ENCODE measurements at regions not wholly inside any gene's neighbourhood (a gene's known extent, or its start where the extent isn't known, plus 50 kb on each side); places are given as distances from the start of the nearest gene placed in this dataset.

GRCh38 chr11:33557201-33557600 is 143.4 kb downstream of the C11orf91 start:
- DNase-seq (ENCODE audit: low read depth, low spot score), result no peak

- no peak for DNase-seq (ENCODE audit: low read depth, low spot score)
Observed at GRCh38 chr11:33554219-33554618, 146.4 kb downstream of the C11orf91 start.

DNA sequence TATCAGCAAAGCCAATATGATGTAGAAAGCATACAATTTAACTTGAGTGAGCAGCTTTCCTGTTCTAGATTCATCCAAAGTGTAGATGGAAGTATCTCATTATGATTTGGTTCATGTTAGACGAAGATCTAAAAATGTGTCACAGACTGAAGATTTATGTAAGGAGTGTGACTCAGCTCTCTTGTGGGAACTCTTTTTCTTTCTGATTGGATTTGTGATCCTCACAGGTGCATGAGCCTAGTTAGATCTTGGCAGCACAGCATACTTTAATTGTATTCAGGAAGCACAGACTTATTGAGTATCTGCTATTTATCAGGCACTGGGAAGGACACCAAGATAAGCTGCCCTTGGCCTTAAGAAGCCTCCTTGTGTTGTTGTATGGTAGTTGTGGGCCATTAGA is 147.1 kb downstream of the C11orf91 start:
- DNase-seq (ENCODE audit: low read depth, low spot score), result no peak

DNA sequence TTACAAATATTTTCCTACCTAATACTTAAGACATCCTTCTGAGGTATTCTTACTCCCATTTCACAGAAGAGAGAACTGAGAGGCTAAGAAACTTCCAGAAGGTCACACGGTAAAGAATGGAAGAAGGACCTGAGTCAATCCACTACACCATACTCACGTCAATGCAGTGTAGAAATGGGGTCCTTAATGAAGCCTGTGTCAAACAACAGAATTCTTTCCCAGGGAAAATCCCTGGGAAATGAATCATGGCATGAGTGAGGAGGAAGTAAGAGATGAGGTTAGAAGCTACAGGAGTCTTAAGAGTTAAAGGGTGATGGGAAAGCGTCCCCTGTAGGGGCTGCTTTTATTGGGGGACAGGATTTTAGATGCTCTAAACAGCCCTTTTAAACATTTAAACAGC is 147.9 kb downstream of the C11orf91 start:
- no peak for DNase-seq (ENCODE audit: low read depth, low spot score)

DNA sequence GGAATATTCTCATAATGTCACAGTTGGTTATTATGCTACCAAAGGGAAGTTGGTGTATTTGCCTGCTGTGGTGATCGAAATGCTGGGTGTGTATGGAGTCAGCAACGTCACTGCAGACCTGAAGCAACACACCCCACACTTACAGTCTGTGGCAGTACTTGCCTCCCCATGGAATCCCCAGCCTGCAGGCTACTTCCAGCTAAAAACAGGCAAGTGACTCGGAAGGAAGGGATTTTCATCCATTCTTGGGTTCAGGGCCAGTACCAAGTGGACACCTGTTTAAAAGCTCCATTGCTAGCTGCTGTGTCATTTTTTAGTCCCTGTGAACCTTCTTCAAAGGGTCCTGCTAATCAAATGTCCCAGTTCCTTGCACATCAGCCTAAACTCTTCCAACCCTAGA is 149.6 kb downstream of the C11orf91 start:
- no peak for DNase-seq (ENCODE audit: low read depth, low spot score)

- DNase-seq (ENCODE audit: low read depth, low spot score), result no peak
Observed at GRCh38 chr11:33549483-33549882, 151.1 kb downstream of the C11orf91 start.

- DNase-seq (ENCODE audit: low read depth, low spot score), result no peak
Observed at GRCh38 chr11:33545931-33546330, 154.7 kb downstream of the C11orf91 start.

GRCh38 chr11:33544593-33545373 is 155.8 kb downstream of the C11orf91 start:
- DNase-seq (ENCODE audit: low read depth, low spot score), result no peak

DNA sequence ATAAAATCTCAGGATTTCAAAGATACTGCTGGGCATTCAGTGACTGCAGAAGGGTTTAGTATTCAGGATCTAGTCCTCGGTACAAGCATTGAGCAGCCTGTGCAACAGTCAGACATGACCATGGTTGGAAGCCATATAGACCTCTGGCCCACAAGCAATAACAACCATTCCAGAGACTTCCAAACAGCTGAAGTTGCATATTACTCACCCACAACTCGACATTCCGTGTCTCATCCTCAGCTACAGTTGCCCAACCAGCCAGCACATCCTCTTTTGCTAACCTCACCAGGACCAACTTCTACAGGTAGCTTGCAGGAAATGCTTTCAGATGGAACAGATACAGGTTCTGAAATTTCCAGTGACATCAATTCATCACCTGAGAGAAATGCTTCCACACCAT is 156.8 kb downstream of the C11orf91 start:
- no peak for DNase-seq (ENCODE audit: low read depth, low spot score)

DNA sequence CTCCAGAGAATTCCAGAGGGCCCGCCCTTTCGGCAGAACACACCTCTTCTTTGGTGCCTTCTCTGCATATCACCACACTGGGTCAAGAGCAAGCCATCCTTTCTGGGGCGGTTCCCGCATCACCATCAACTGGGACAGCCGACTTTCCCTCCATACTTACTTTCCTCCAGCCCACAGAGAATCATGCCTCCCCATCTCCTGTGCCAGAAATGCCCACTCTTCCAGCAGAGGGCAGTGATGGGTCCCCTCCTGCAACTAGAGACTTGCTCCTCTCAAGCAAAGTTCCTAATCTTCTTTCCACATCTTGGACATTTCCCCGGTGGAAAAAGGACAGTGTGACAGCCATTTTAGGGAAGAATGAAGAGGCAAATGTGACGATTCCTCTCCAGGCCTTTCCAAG is 157.7 kb downstream of the C11orf91 start:
- peak; percentile 74 for DNase-seq (ENCODE audit: low read depth, low spot score)

- no peak for DNase-seq (ENCODE audit: low read depth, low spot score)
Observed at GRCh38 chr11:33540946-33541915, 159.4 kb downstream of the C11orf91 start.

DNA sequence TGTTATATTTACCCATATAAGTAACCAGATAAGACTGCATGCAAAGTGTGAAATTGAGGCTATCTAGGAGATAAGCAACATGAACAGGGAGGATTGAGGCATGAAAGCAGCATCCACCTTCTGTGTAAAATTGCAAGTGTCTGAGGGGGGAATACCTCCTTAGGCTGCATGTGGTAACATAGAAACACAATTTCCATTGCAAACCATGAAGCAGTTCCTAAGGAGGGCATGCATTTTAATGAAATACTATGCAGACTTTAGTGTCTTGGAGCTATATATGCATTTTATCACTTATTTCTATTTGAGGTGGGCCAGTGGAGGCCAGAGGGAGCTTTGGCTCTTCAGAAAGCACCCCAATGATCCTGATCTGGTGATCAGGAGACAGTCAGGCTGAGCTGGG is 160.2 kb downstream of the C11orf91 start:
- no peak for DNase-seq (ENCODE audit: low read depth, low spot score)

- DNase-seq (ENCODE audit: low read depth, low spot score), result no peak
Observed at GRCh38 chr11:33539751-33540150, 160.9 kb downstream of the C11orf91 start.

GRCh38 chr11:33538726-33539125 is 161.9 kb downstream of the C11orf91 start:
- DNase-seq (ENCODE audit: low read depth, low spot score), result no peak

DNA sequence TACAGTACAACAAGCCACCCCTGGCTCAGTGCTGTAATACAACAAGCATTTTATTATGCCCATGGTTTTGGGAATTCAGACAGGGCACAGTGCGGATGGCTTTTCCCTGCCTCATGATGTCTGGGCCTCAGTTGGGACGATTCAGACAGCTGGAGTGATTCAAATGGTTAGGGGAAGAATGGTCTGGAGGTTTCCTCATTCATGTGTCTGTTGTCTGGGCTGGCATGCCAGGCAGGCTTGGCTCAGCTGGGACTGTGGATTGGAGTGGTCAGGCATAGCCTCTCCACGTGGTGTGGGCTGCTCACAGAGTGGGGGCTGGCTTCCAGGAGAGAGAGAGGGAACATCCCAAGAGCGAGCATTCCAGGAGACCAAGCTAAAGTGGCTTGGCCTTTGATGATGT is 164.4 kb downstream of the C11orf91 start:
- DNase-seq (ENCODE audit: low read depth, low spot score), result no peak

- no peak for DNase-seq (ENCODE audit: low read depth, low spot score)
Observed at GRCh38 chr11:33534575-33534974, 166.1 kb downstream of the C11orf91 start.

GRCh38 chr11:33533386-33534052 is 167.1 kb downstream of the C11orf91 start:
- no peak for DNase-seq (ENCODE audit: low read depth, low spot score)

GRCh38 chr11:33532720-33533385 is 167.8 kb downstream of the C11orf91 start:
- no peak for DNase-seq (ENCODE audit: low read depth, low spot score)

DNA sequence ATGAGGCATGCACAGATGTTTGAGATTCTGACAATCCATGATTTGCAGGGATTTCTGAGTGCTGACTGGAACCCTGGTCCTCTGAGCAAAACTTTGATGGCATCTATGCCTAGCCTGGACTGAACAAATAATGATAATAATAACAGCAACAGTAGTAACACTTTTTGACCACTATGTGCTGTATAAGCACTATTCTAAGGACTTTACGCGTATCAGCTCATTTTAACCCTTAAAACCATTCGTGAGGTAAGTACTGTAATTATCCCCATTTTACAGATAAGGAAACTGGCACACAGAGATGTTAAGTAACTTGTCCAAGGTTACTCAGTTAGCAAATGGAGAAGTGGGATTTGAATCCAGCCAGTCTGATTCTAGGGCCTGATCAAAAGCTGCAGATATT is 168.4 kb downstream of the C11orf91 start:
- DNase-seq (ENCODE audit: low read depth, low spot score), result no peak

- DNase-seq (ENCODE audit: low read depth, low spot score), result no peak
Observed at GRCh38 chr11:33531743-33532181, 168.9 kb downstream of the C11orf91 start.

DNA sequence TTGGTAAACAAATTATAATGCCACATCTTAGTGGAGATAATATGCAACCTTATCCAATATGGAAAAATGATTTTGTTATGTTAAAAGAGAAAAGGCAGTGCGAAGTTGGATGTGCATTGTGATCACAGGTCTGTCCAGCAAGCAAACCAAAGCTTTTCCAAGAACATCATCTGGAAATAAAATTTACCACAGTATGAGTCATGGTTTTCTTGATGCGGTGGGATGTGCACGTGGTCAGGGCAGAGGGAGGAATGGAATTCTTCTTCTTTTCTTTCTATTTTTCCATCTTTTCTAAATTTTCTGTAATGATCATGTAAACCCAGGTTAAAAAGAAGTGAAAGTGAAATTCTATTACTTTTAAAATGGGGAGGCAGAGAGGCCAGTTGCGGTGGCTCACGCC is 169.8 kb downstream of the C11orf91 start:
- DNase-seq (ENCODE audit: low read depth, low spot score), result no peak

GRCh38 chr11:33529461-33529860 is 171.2 kb downstream of the C11orf91 start:
- no peak for DNase-seq (ENCODE audit: low read depth, low spot score)
